ENCODE measurements at regions not wholly inside any gene's neighbourhood (a gene's known extent, or its start where the extent isn't known, plus 50 kb on each side); places are given as distances from the start of the nearest gene placed in this dataset. TPM values are rescaled to one million over a fixed set of nuclear protein-coding genes. Genes with fewer than 3 reads are reported as not detected.

DNA sequence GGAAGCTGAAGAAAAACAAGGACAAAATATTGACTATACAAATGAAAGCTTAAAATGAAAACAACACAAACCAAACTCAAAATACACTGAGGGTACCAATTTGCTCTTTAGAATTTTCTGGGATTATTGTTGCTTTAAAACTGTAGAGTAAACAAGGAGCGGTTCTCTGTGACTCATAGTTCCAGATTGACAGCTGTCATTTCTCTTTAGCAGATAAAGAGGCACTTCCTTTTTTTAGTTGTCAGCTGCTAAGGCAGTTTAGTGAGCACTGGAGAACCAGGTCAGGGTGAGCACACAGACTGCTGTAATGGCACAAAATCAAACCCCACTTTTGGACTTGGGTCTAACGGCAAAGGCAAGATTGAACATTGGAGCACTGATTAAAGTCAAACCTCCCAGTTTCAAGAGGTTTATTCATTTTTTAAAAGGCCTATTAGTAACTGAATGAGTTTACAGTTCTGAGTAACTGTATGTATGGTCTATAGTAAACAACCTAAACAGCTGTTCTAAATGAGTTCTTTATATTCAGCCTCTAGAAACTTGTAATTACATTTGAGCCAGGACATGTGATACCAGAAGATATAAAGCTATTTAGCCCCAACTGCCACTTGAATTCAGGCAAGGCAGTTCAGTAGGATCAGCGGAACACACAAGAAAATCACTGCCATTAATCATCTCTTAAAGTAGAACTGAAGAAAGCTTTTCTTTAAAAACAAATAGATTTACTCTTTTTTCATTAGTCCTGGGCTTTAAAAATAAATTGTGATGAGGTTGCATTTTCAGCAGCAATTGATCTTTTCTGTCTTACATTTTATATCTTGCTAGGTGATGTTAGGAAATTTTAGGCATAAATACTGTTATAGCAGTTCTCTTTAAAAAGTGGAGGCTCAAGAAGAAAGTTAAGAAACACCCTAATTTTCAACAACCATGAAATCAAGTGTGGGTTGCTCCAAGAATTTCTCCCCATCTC, 71.7 kb upstream of the PRICKLE1 start:
- DNase-seq (ENCODE audit: low read depth in 2 of 3, low spot score in 2 of 3), result no peak

GRCh38 chr12:42660117-42660516, 70.6 kb upstream of the PRICKLE1 start:
- no peak for DNase-seq (ENCODE audit: low read depth in 2 of 3, low spot score in 2 of 3)

- DNase-seq (ENCODE audit: low read depth in 2 of 3, low spot score in 2 of 3), result no peak
These were observed 62.5 kb upstream of the PRICKLE1 start for GRCh38 chr12:42652048-42652447.

- no peak for DNase-seq (ENCODE audit: low read depth in 2 of 3, low spot score in 2 of 3)
These were observed 58.5 kb upstream of the PRICKLE1 start for GRCh38 chr12:42648061-42648460.

DNA sequence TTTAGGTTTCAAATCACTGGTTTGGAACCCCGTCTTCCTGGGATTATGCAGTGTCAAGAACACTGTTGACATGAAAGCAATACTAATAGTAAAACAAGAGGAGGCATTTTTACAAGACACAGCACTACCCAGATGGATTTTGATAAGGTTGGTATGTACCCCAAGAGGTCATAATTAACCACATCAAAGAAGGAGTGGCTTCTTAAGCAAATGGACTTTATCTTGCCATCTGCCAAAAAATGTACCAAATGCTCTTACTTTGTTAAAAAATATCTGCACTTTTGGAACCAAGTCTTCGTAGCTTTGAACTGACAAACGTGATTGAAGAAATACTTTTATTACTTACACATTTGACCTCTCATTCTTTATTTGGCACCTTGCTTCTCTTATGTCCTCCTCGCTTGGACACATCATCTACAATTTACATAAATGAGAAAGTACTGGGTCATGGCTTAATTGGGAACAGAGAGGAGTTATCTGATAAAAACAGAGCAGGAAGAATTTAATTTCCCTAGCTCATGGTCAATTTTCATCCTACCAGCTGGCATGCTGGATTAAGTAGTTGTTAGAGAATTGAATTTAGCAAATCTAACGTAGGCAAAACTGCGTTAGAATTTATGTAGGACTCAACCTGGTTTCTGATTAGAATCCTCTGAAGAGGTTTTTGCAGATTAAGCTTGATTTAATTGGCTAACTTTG, 54.5 kb upstream of the PRICKLE1 start:
- DNase-seq (ENCODE audit: low read depth in 2 of 3, low spot score in 2 of 3), result no peak

DNA sequence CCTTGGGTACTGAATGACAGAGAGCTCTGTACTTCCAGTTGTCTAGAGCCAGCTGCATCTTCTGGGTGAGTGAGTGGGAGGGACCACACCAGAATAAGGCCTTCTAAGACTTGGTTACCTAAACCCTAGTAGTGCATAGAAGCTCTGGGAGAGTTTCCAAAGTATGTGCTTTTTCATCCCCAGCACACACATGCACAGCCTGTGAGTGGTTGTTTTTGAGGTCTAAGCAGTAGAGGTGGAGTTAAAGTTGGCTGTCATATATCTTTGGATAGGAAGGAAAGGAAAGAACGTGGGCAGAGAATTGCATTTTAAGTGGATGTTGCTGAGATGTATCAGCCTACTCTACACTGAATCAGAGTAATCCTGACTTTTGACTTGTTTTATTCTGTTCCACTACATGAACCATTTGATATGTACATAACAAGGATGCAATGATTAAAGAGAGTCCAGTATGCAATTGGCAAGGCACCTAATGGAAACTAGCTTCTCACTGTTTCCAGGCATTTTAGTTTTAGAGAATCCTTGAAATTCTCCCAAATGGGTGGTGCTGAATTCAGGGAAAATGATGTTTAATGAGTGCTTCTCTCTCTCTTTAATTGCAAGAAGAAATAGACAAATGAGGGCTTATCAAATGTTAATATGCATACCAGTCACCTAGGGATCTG, 51.8 kb upstream of the PRICKLE1 start:
- DNase-seq (ENCODE audit: low read depth in 2 of 3, low spot score in 2 of 3), result no peak

DNA sequence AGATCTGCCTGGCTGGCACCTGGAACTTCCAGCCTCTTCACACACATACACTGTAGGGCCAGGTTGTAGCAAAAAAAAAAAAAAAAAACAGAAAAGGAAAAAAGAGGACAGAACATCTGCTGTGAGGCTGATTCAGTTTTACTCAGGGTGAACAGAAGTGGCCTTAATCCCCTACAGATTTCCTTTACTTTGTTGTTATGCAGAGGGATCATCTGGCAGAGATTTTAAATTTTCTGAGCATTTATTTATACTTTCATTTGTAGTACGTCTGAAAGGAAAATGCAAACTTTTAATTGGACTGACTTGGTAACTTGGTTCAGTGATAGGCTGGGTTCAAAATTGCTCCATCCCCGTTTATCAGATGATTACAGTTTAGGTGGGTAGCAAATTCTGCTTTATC, 50.8 kb upstream of the PRICKLE1 start:
- no peak for DNase-seq (ENCODE audit: low read depth in 2 of 3, low spot score in 2 of 3)

DNA sequence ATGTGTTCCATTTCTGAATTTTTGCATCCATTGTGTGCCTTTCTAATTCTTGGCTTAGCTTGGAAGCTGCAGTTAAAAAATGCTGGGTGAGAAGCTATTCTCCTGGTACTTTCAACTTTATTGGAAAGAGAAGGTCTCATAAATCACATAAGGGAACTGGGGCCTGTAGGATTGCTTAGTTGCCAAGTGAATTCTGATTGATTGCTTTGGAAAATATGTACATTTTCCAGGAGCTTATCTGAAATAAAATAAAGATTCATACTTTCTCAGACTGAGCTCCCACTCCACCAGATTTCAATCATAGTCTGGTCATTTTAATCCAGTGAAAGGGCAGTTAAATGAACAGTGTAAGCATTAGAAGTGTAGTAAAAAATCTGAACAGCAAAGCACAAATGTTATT, 50.0 kb upstream of the PRICKLE1 start:
- DNase-seq (ENCODE audit: low read depth in 2 of 3, low spot score in 2 of 3), result no peak

Small RNA genes lying in the stretch of these regions (small RNA-seq; reads per million reads assigned to genes)
- gene MRPS36P5, result not detected
- not detected for gene RPS27P21
